Stomach (tissue), 4 donors: ENCODE measurements at regions not wholly inside any gene's neighbourhood (a gene's known extent, or its start where the extent isn't known, plus 50 kb on each side); places are given as distances from the start of the nearest gene placed in this dataset.

ENCODE experiments used
- EP300 ChIP-seq: sonication (generic); formaldehyde crosslinking; IDR thresholded peaks from one replicate; pipeline ENCODE4 v1.6.1; 2017; ENCODE audit warnings: antibody characterized with exemption
- POLR2A ChIP-seq, 4 donors: fragments of 450-650 bp; IDR thresholded peaks; one replicate each; pipeline ENCODE4 v1.6.1; 2016; ENCODE audit warnings: antibody characterized with exemption in 4 of 4, control low read depth in 2 of 4, mild to moderate bottlenecking in 1 of 4, moderate library complexity in 1 of 4
- TF ChIP-seq, protein P1 (sequence below), 7 experiments: fragments of 450-650 bp in 4 of 7; fragments of 200-600 bp in 3 of 7; sonication (generic) in 3 of 7; IDR thresholded peaks; one replicate each; pipeline ENCODE4 v1.5.1; 2016 to 2019; ENCODE audit warnings: antibody characterized with exemption in 7 of 7, control low read depth in 2 of 7, mild to moderate bottlenecking in 1 of 7

DNA sequence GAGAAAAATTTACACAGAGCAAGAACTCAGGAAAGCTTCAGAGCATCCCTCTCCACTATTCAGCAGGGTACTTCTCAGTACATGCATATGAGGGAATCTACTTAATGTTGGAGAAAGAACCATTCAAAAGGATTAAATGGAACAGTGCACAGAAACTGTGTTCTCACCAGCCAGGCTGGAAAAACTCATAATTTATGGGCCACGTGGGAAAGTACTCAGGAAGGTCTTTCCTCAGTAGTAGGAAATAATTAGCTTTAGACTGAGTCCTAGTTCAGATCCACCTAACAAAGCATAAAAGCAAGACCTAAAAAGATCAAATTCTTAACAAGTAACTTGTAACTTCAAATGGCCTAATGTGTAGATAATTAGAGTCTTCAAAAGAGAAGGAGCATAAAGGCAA is 134.0 kb downstream of the FAM76B start:
- TF ChIP-seq POLR2A (IDR thresholded peaks at IDR 0.05) (no peak), EP300 (no peak)
- TF ChIP-seq, protein P1, sequence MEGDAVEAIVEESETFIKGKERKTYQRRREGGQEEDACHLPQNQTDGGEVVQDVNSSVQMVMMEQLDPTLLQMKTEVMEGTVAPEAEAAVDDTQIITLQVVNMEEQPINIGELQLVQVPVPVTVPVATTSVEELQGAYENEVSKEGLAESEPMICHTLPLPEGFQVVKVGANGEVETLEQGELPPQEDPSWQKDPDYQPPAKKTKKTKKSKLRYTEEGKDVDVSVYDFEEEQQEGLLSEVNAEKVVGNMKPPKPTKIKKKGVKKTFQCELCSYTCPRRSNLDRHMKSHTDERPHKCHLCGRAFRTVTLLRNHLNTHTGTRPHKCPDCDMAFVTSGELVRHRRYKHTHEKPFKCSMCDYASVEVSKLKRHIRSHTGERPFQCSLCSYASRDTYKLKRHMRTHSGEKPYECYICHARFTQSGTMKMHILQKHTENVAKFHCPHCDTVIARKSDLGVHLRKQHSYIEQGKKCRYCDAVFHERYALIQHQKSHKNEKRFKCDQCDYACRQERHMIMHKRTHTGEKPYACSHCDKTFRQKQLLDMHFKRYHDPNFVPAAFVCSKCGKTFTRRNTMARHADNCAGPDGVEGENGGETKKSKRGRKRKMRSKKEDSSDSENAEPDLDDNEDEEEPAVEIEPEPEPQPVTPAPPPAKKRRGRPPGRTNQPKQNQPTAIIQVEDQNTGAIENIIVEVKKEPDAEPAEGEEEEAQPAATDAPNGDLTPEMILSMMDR (IDR thresholded peaks at IDR 0.05), result no peak
